Esophagus (tissue), 2 donors: ENCODE measurements at regions not wholly inside any gene's neighbourhood (a gene's known extent, or its start where the extent isn't known, plus 50 kb on each side); places are given as distances from the start of the nearest gene placed in this dataset.

ENCODE experiments used
- H3K27ac ChIP-seq, 2 donors: one replicate each; pipeline ENCODE4 v1.5.1; 2013; ENCODE audit warnings: low read depth in 2 of 2, mild to moderate bottlenecking in 2 of 2, inconsistent platforms in 1 of 2, low read length in 1 of 2, moderate library complexity in 1 of 2
- H3K27me3 ChIP-seq, 2 donors: one replicate each; pipeline ENCODE4 v1.6.1; 2013; ENCODE audit warnings: low read length in 2 of 2, control low read depth in 1 of 2, mild to moderate bottlenecking in 1 of 2; ENCODE audit not compliant: insufficient read depth in 2 of 2, control insufficient read depth in 1 of 2
- H3K36me3 ChIP-seq, 2 donors: one replicate each; pipeline ENCODE4 v1.6.1; 2013; ENCODE audit warnings: low read length in 1 of 2; ENCODE audit not compliant: control insufficient read depth in 2 of 2, insufficient read depth in 2 of 2
- H3K4me1 ChIP-seq, 2 donors: one replicate each; pipeline ENCODE4 v1.6.1; 2013; ENCODE audit warnings: low read length in 1 of 2; ENCODE audit not compliant: control insufficient read depth in 2 of 2, insufficient read depth in 2 of 2
- H3K4me3 ChIP-seq, 2 donors: one replicate each; pipeline ENCODE4 v1.5.1; 2013; ENCODE audit warnings: low read length in 2 of 2, mild to moderate bottlenecking in 2 of 2, low read depth in 1 of 2, moderate library complexity in 1 of 2
- H3K9me3 ChIP-seq, 2 donors: one replicate each; pipeline ENCODE4 v1.6.1; 2013; ENCODE audit warnings: mild to moderate bottlenecking in 2 of 2, low read depth in 1 of 2, low read length in 1 of 2, moderate library complexity in 1 of 2; ENCODE audit not compliant: control insufficient read depth in 2 of 2, insufficient read depth in 1 of 2
- WGBS, 2 donors: extraction: QIAGEN DNeasy Blood & Tissue Kit; methylation state at CpG; one replicate each; pipeline ENCODE4 v1.1.7; 2013; 5-methylcytosine and 5-hydroxymethylcytosine counted together
- donor health status: healthy with polysubstance abuse.
- donor health status: Bipolar disorder and iron deficiency.

- Histone ChIP-seq H3K9me3 (no peaks in the 10 kb centered on the region), H3K4me1 (peaks cover 8 to 10% of the 10 kb centered on the region in 2 donors), H3K27ac (peak overlapping the region; percentile 55 to 65), H3K36me3 (no peaks in the 10 kb centered on the region), H3K27me3 (no peaks in the 10 kb centered on the region), H3K4me3 (no peak overlapping the region)
- WGBS, 2 donors = 36 to 49% methylated on average over 7 of the region's 7 CpGs
Observed at GRCh38 chr1:38724160-38725131, 135.1 kb downstream of the RRAGC start.

- Histone ChIP-seq H3K27me3 (no peaks in the 10 kb centered on the region), H3K27ac (no peak overlapping the region), H3K4me3 (no peak overlapping the region), H3K36me3 (no peaks in the 10 kb centered on the region), H3K4me1 (peaks cover 2 to 3% of the 10 kb centered on the region in 2 donors), H3K9me3 (no peaks in the 10 kb centered on the region)
- 90% methylated on average over 4 of the region's 4 CpGs for WGBS, 2 donors
Observed at GRCh38 chr1:38721816-38722215, 137.8 kb downstream of the RRAGC start.

- no peaks in the 10 kb centered on the region for H3K9me3 ChIP-seq
- 81 to 83% methylated on average over 7 of the region's 7 CpGs for WGBS, 2 donors
- no peaks in the 10 kb centered on the region for H3K27me3 ChIP-seq
- peaks cover 1 to 2% of the 10 kb centered on the region in 2 donors for H3K4me1 ChIP-seq
- no peaks in the 10 kb centered on the region for H3K36me3 ChIP-seq
- no peak overlapping the region for H3K27ac ChIP-seq
- H3K4me3 ChIP-seq = no peak overlapping the region
Observed at GRCh38 chr1:38719880-38720279, 139.7 kb downstream of the RRAGC start.

GRCh38 chr1:38718031-38718430 is 141.5 kb downstream of the RRAGC start:
- H3K27ac ChIP-seq = no peak overlapping the region
- 82% methylated on average over 8 of the region's 8 CpGs for WGBS, 2 donors
- H3K9me3 ChIP-seq = no peaks in the 10 kb centered on the region
- H3K4me3 ChIP-seq = no peak overlapping the region
- no peaks in the 10 kb centered on the region for H3K36me3 ChIP-seq
- peaks cover 0 to 2% of the 10 kb centered on the region in 2 donors for H3K4me1 ChIP-seq
- no peaks in the 10 kb centered on the region for H3K27me3 ChIP-seq

GRCh38 chr1:38716229-38716628 is 143.3 kb downstream of the RRAGC start:
- Histone ChIP-seq H3K36me3 (no peaks in the 10 kb centered on the region), H3K27ac (no peak overlapping the region), H3K4me1 (no peaks in the 10 kb centered on the region), H3K27me3 (no peaks in the 10 kb centered on the region), H3K4me3 (no peak overlapping the region), H3K9me3 (peaks cover 0 to 2% of the 10 kb centered on the region in 2 donors)
- WGBS, 2 donors = 74 to 88% methylated on average over 2 of the region's 2 CpGs

- Histone ChIP-seq H3K36me3 (no peaks in the 10 kb centered on the region), H3K4me1 (no peaks in the 10 kb centered on the region), H3K27ac (no peak overlapping the region), H3K4me3 (no peak overlapping the region), H3K9me3 (peaks cover 0 to 2% of the 10 kb centered on the region in 2 donors), H3K27me3 (no peaks in the 10 kb centered on the region)
- WGBS, 2 donors = 90 to 93% methylated on average over 9 of the region's 9 CpGs
Observed at GRCh38 chr1:38715415-38715814, 144.2 kb downstream of the RRAGC start.

- H3K9me3 ChIP-seq = peaks cover 0 to 6% of the 10 kb centered on the region in 2 donors
- WGBS, 2 donors = 72 to 84% methylated on average over 1 of the region's 1 CpG
- H3K27ac ChIP-seq = no peak overlapping the region
- peaks cover 0 to 3% of the 10 kb centered on the region in 2 donors for H3K36me3 ChIP-seq
- H3K27me3 ChIP-seq = no peaks in the 10 kb centered on the region
- no peaks in the 10 kb centered on the region for H3K4me1 ChIP-seq
- no peak overlapping the region for H3K4me3 ChIP-seq
Observed at GRCh38 chr1:38712046-38712445, 147.5 kb downstream of the RRAGC start.

GRCh38 chr1:38708701-38709258 is 150.8 kb downstream of the RRAGC start:
- peaks cover 0 to 6% of the 10 kb centered on the region in 2 donors for H3K9me3 ChIP-seq
- H3K27me3 ChIP-seq = no peaks in the 10 kb centered on the region
- no peak overlapping the region for H3K4me3 ChIP-seq
- no peaks in the 10 kb centered on the region for H3K4me1 ChIP-seq
- H3K36me3 ChIP-seq = peaks cover 0 to 3% of the 10 kb centered on the region in 2 donors
- 94 to 96% methylated on average over 44 of the region's 44 CpGs for WGBS, 2 donors
- no peak overlapping the region for H3K27ac ChIP-seq

GRCh38 chr1:38701088-38701487 is 158.5 kb downstream of the RRAGC start:
- Histone ChIP-seq H3K4me3 (no peak overlapping the region), H3K9me3 (peaks cover 0 to 4% of the 10 kb centered on the region in 2 donors), H3K27ac (no peak overlapping the region), H3K4me1 (no peaks in the 10 kb centered on the region), H3K27me3 (no peaks in the 10 kb centered on the region), H3K36me3 (no peaks in the 10 kb centered on the region)
- 83 to 93% methylated on average over 8 of the region's 8 CpGs for WGBS, 2 donors
